Osteoblast (primary cell): ENCODE measurements at regions not wholly inside any gene's neighbourhood (a gene's known extent, or its start where the extent isn't known, plus 50 kb on each side); places are given as distances from the start of the nearest gene placed in this dataset.

Experiments used
- DNase-seq: peaks from one replicate; pipeline ENCODE4 v3.0.0; 2011; ENCODE audit warnings: low spot score, mixed read lengths; ENCODE audit not compliant: insufficient read length; ENCODE audit errors: missing footprints
- H2AFZ ChIP-seq: 2 replicates; pipeline ENCODE4 v1.6.0; 2011; ENCODE audit warnings: mild to moderate bottlenecking, low read length
- H3K27ac ChIP-seq: 2 replicates; pipeline ENCODE4 v1.5.1; 2011; ENCODE audit warnings: mild to moderate bottlenecking, low read depth, low read length, moderate library complexity
- H3K27me3 ChIP-seq: 2 replicates; pipeline ENCODE4 v1.6.0; 2012; ENCODE audit warnings: mild to moderate bottlenecking, control low read depth, inconsistent platforms, low read length, moderate library complexity; ENCODE audit not compliant: insufficient read depth
- H3K36me3 ChIP-seq: 2 replicates; pipeline ENCODE4 v1.5.1; 2011; ENCODE audit warnings: mild to moderate bottlenecking, low read length, control low read depth, moderate library complexity; ENCODE audit not compliant: insufficient read depth
- H3K4me1 ChIP-seq: 2 replicates; pipeline ENCODE4 v1.5.1; 2011; ENCODE audit warnings: mild to moderate bottlenecking, low read length, control low read depth, moderate library complexity; ENCODE audit not compliant: insufficient read depth
- H3K4me2 ChIP-seq: 2 replicates; pipeline ENCODE4 v1.6.0; 2011; ENCODE audit warnings: mild to moderate bottlenecking, low read length; ENCODE audit not compliant: insufficient read depth
- H3K4me3 ChIP-seq: fragments of 200-600 bp; sonication (generic); 3 replicates; pipeline ENCODE4 v1.5.1; 2012; ENCODE audit warnings: mild to moderate bottlenecking, low read length, inconsistent platforms; ENCODE audit not compliant: insufficient read depth
- H3K79me2 ChIP-seq: 2 replicates; pipeline ENCODE4 v1.6.0; 2012; ENCODE audit warnings: mild to moderate bottlenecking, low read length, control low read depth, inconsistent platforms; ENCODE audit not compliant: insufficient read depth
- H3K9me3 ChIP-seq: 2 replicates; pipeline ENCODE4 v1.5.1; 2011; ENCODE audit warnings: low read depth, low read length, control low read depth
- H4K20me1 ChIP-seq: 2 replicates; pipeline ENCODE4 v1.6.0; 2012; ENCODE audit warnings: mild to moderate bottlenecking, low read length, control low read depth; ENCODE audit not compliant: insufficient read depth
- CTCF ChIP-seq: IDR thresholded peaks from 2 replicates; pipeline ENCODE4 v1.5.1; 2011; ENCODE audit warnings: mild to moderate bottlenecking, low read depth, low read length, moderate library complexity; ENCODE audit errors: extremely low read depth

- H4K20me1 ChIP-seq, result no peaks in the 10 kb centered on the region
- no peak for DNase-seq
- TF ChIP-seq CTCF, result no peak
These were observed 76.1 kb upstream of the HDAC9 start for GRCh38 chr7:18419456-18419855.

GRCh38 chr7:18420108-18420507 lies 75.4 kb upstream of the HDAC9 start:
- no peaks in the 10 kb centered on the region for H3K36me3 ChIP-seq
- H3K27me3 ChIP-seq, result no peaks in the 10 kb centered on the region
- H3K4me3 ChIP-seq, result no peak overlapping the region
- no peaks in the 10 kb centered on the region for H3K79me2 ChIP-seq
- H3K4me2 ChIP-seq, result no peak overlapping the region
- peak overlapping the region; percentile 43 for H2AFZ ChIP-seq
- peaks cover 12% of the 10 kb centered on the region for H3K4me1 ChIP-seq
- H3K9me3 ChIP-seq, result no peaks in the 10 kb centered on the region
- no peak for DNase-seq
- no peak overlapping the region for H3K27ac ChIP-seq
- TF ChIP-seq CTCF, result no peak
- no peaks in the 10 kb centered on the region for H4K20me1 ChIP-seq

More at GRCh38 chr7:18419456-18419855, 76.1 kb upstream of the HDAC9 start:
- H3K27me3 ChIP-seq, result no peaks in the 10 kb centered on the region
- H3K4me1 ChIP-seq, result peaks cover 12% of the 10 kb centered on the region
- H3K27ac ChIP-seq, result no peak overlapping the region
- H3K79me2 ChIP-seq, result no peaks in the 10 kb centered on the region
- no peak overlapping the region for H3K4me2 ChIP-seq
- no peaks in the 10 kb centered on the region for H3K9me3 ChIP-seq
- peak overlapping the region; percentile 56 for H2AFZ ChIP-seq
- H3K36me3 ChIP-seq, result no peaks in the 10 kb centered on the region
- H3K4me3 ChIP-seq, result no peak overlapping the region

GRCh38 chr7:18420748-18421147 lies 74.8 kb upstream of the HDAC9 start:
- H2AFZ ChIP-seq, result peak overlapping the region; percentile 83
- H3K9me3 ChIP-seq, result no peaks in the 10 kb centered on the region
- no peaks in the 10 kb centered on the region for H3K36me3 ChIP-seq
- H3K79me2 ChIP-seq, result no peaks in the 10 kb centered on the region
- peaks cover 12% of the 10 kb centered on the region for H3K4me1 ChIP-seq
- H3K27me3 ChIP-seq, result no peaks in the 10 kb centered on the region
- no peak overlapping the region for H3K27ac ChIP-seq
- H3K4me2 ChIP-seq, result no peak overlapping the region
- DNase-seq, result no peak
- H4K20me1 ChIP-seq, result no peaks in the 10 kb centered on the region
- H3K4me3 ChIP-seq, result no peak overlapping the region
- TF ChIP-seq CTCF, result no peak

GRCh38 chr7:18421297-18422002 lies 74.1 kb upstream of the HDAC9 start:
- no peaks in the 10 kb centered on the region for H3K36me3 ChIP-seq
- no peak overlapping the region for H3K4me3 ChIP-seq
- H3K9me3 ChIP-seq, result no peaks in the 10 kb centered on the region
- H3K27me3 ChIP-seq, result no peaks in the 10 kb centered on the region
- peak overlapping the region; percentile 84 for H2AFZ ChIP-seq
- H3K4me2 ChIP-seq, result peak overlapping the region; percentile 47
- H3K27ac ChIP-seq, result peak overlapping the region; percentile 3
- peaks cover 17% of the 10 kb centered on the region for H3K4me1 ChIP-seq
- no peak for TF ChIP-seq CTCF
- DNase-seq, result no peak
- H3K79me2 ChIP-seq, result no peaks in the 10 kb centered on the region
- H4K20me1 ChIP-seq, result no peaks in the 10 kb centered on the region
